ENCODE measurements at regions not wholly inside any gene's neighbourhood (a gene's known extent, or its start where the extent isn't known, plus 50 kb on each side); places are given as distances from the start of the nearest gene placed in this dataset.
A peak's percentile ranks its signal among the peaks of the same experiment; 100 is the strongest.
"Not testable (repeated sequence)": the region's sequence is repeated elsewhere in the genome, so short reads cannot be mapped to it uniquely, and the experiment has no call there.

DNA sequence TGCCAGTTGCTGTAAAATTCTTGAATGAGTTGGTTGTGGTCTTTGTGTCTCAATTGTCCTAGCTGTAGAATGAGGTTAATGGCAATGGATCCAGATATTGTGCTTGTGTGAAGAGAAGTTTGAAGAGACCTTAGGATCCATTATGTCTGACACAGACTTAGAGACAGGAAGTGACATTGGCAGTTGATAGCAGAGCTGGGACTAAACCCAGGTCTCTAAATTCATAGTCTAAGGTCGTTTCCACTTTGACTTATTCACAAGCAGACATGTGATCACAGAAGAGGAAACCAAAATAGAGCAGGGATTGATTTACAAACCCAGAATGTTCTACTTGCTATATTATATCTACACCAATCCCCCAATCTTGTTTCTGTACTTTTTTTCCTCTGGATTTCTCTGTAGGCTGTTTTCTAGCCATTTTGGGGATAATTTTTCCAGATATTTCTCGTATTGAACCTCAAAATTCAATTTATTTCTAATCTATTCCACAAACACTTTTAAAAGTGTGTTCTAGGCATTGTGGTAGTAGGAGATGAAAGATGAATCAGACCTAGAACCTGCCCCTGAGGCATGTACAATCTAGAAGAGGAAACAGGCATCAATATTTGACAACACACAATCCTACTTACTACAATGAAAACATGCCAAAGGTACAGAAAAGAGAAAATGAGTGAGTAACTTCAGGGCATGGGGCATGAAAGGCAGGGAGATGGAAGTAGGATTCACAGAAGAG, 123.3 kb downstream of the NFKBIZ start:
- DNase-seq (no peak), ATAC-seq (ENCODE audit: insufficient read depth, low FRiP score) (no peak)
- Histone ChIP-seq H3K9me3 (ENCODE audit: control insufficient read depth in 4 of 4, insufficient read depth in 3 of 4, low read length in 3 of 4) (peaks cover 0 to 2% (median 0%) of the 10 kb centered on the region in 4 donors), H3K9ac (ENCODE audit: insufficient read depth in 1 of 2, low read length in 2 of 2) (no peak overlapping the region), H3K27ac (ENCODE audit: low read depth in 1 of 2, low read length in 1 of 2) (no peak overlapping the region), H3K4me3 (no peak overlapping the region), H3K36me3 (ENCODE audit: control insufficient read depth in 4 of 4, insufficient read depth in 4 of 4, low read length in 4 of 4) (no peaks in the 10 kb centered on the region), H3K27me3 (ENCODE audit: control insufficient read depth in 3 of 3, insufficient read depth in 3 of 3, low read length in 2 of 3) (no peaks in the 10 kb centered on the region), H3K4me1 (ENCODE audit: control insufficient read depth in 5 of 5, insufficient read depth in 5 of 5, low read length in 5 of 5) (peaks cover 0 to 9% (median 0%) of the 10 kb centered on the region in 5 donors)
- TF ChIP-seq, protein P1, sequence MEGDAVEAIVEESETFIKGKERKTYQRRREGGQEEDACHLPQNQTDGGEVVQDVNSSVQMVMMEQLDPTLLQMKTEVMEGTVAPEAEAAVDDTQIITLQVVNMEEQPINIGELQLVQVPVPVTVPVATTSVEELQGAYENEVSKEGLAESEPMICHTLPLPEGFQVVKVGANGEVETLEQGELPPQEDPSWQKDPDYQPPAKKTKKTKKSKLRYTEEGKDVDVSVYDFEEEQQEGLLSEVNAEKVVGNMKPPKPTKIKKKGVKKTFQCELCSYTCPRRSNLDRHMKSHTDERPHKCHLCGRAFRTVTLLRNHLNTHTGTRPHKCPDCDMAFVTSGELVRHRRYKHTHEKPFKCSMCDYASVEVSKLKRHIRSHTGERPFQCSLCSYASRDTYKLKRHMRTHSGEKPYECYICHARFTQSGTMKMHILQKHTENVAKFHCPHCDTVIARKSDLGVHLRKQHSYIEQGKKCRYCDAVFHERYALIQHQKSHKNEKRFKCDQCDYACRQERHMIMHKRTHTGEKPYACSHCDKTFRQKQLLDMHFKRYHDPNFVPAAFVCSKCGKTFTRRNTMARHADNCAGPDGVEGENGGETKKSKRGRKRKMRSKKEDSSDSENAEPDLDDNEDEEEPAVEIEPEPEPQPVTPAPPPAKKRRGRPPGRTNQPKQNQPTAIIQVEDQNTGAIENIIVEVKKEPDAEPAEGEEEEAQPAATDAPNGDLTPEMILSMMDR (IDR thresholded peaks at IDR 0.05; ENCODE audit: control extremely low read depth, extremely low read depth) = no peak
- 63 to 72% methylated on average over 2 of the region's 2 CpGs for WGBS, 2 donors

DNA sequence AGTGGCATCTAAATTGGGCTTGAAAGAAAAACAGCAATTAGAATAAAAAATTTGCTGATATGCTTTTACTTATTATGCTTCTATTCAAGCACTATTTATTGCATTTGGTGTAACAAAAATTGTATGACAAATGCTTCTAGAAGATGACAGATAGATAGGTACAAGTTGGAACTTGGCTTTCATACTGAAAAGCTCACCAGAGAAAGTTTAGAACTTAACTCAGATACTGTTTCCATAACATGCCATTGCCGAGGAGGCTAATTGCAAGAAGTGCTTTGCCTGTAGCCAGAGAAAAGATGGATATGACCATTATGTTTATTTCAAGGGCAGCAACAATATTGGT, 123.8 kb downstream of the NFKBIZ start:
- H3K9me3 ChIP-seq (ENCODE audit: control insufficient read depth in 4 of 4, insufficient read depth in 3 of 4, low read length in 3 of 4) = peaks cover 0 to 2% (median 0%) of the 10 kb centered on the region in 4 donors
- H3K4me1 ChIP-seq (ENCODE audit: control insufficient read depth in 5 of 5, insufficient read depth in 5 of 5, low read length in 5 of 5) = peaks cover 0 to 9% (median 0%) of the 10 kb centered on the region in 5 donors
- no peak overlapping the region for H3K9ac ChIP-seq (ENCODE audit: insufficient read depth in 1 of 2, low read length in 2 of 2)
- no peak overlapping the region for H3K27ac ChIP-seq (ENCODE audit: low read depth in 1 of 2, low read length in 1 of 2)
- H3K27me3 ChIP-seq (ENCODE audit: control insufficient read depth in 3 of 3, insufficient read depth in 3 of 3, low read length in 2 of 3) = no peaks in the 10 kb centered on the region
- ATAC-seq (ENCODE audit: insufficient read depth, low FRiP score) (no peak), DNase-seq (no peak)
- no peaks in the 10 kb centered on the region for H3K36me3 ChIP-seq (ENCODE audit: control insufficient read depth in 4 of 4, insufficient read depth in 4 of 4, low read length in 4 of 4)
- TF ChIP-seq, protein P1 (IDR thresholded peaks at IDR 0.05; ENCODE audit: control extremely low read depth, extremely low read depth) = no peak
- H3K4me3 ChIP-seq = no peak overlapping the region
- 88 to 97% methylated on average over 1 of the region's 1 CpG for WGBS, 2 donors

DNA sequence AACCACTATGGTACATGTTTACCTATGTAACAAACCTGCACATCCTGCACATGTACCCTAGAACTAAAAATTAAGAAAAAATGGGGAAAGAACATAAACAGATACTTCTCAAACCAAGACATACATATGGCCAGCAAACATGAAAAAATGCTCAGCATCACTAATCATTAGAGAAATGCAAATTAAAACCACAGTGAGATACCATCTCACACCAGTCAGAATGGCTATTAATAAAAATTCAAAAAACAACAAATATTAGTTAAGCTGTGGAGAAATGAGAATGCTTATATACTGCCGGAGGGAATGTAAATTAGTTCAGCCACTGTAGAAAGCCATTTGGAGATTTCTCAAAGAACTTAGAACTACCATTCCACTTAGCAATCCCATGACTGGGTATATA, 126.1 kb downstream of the NFKBIZ start:
- not testable (repeated sequence) for H3K9me3 ChIP-seq (ENCODE audit: control insufficient read depth in 4 of 4, insufficient read depth in 3 of 4, low read length in 3 of 4); H3K27ac ChIP-seq (ENCODE audit: low read depth in 1 of 2, low read length in 1 of 2); H3K4me1 ChIP-seq (ENCODE audit: control insufficient read depth in 5 of 5, insufficient read depth in 5 of 5, low read length in 5 of 5); H3K36me3 ChIP-seq (ENCODE audit: control insufficient read depth in 4 of 4, insufficient read depth in 4 of 4, low read length in 4 of 4); DNase-seq; H3K9ac ChIP-seq (ENCODE audit: insufficient read depth in 1 of 2, low read length in 2 of 2); ATAC-seq (ENCODE audit: insufficient read depth, low FRiP score); H3K27me3 ChIP-seq (ENCODE audit: control insufficient read depth in 3 of 3, insufficient read depth in 3 of 3, low read length in 2 of 3); H3K4me3 ChIP-seq
- 100% methylated on average over 1 of the region's 1 CpG for WGBS, 2 donors

DNA sequence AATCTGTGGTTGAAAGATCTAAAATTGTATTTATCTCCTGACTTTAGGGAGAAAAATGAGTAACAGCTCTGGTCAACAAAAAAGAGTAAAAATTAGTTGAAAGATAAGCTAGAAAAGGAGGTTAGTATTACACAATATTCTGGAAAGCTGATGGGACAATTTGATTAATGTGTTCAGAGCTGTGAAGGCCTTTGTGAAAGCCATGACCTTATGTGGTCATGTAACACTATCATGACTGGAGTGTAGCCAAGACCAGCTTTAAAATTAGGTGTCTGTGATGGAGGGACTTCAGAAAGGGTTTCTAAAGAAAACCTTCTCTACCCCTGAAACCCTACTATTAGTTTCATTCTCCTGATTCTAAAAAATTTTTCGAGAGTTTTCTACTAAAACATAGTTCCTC, 127.2 kb downstream of the NFKBIZ start:
- DNase-seq (peak in 1 of 3 donors; percentile 15), ATAC-seq (ENCODE audit: insufficient read depth, low FRiP score) (no peak)
- no peaks in the 10 kb centered on the region for H3K9me3 ChIP-seq (ENCODE audit: control insufficient read depth in 4 of 4, insufficient read depth in 3 of 4, low read length in 3 of 4)
- H3K9ac ChIP-seq (ENCODE audit: insufficient read depth in 1 of 2, low read length in 2 of 2) = no peak overlapping the region
- H3K4me1 ChIP-seq (ENCODE audit: control insufficient read depth in 5 of 5, insufficient read depth in 5 of 5, low read length in 5 of 5) = peaks cover 0 to 9% (median 0%) of the 10 kb centered on the region in 5 donors
- H3K4me3 ChIP-seq = no peak overlapping the region
- 65 to 72% methylated on average over 1 of the region's 1 CpG for WGBS, 2 donors
- H3K36me3 ChIP-seq (ENCODE audit: control insufficient read depth in 4 of 4, insufficient read depth in 4 of 4, low read length in 4 of 4) = no peaks in the 10 kb centered on the region
- TF ChIP-seq, protein P1 (IDR thresholded peaks at IDR 0.05; ENCODE audit: control extremely low read depth, extremely low read depth) = no peak
- no peak overlapping the region for H3K27ac ChIP-seq (ENCODE audit: low read depth in 1 of 2, low read length in 1 of 2)
- H3K27me3 ChIP-seq (ENCODE audit: control insufficient read depth in 3 of 3, insufficient read depth in 3 of 3, low read length in 2 of 3) = no peaks in the 10 kb centered on the region

Measured in lung (tissue), 11 donors.